MM.1S (cell line): ENCODE measurements at regions not wholly inside any gene's neighbourhood (a gene's known extent, or its start where the extent isn't known, plus 50 kb on each side); places are given as distances from the start of the nearest gene placed in this dataset.

ENCODE experiments used
- DNase-seq: peaks from one replicate; pipeline ENCODE4 v3.0.0-alpha.2; 2015
- H2AFZ ChIP-seq: fragments of 300-600 bp; sonication (generic); 2 replicates; pipeline ENCODE4 v1.6.0; 2016; ENCODE audit warnings: antibody characterized with exemption, low read length
- H3F3A ChIP-seq: fragments of 300-600 bp; sonication (generic); 2 replicates; pipeline ENCODE4 v1.6.1; 2016; ENCODE audit warnings: mild to moderate bottlenecking, antibody characterized with exemption, low read length, moderate library complexity, mixed read lengths; ENCODE audit not compliant: insufficient read depth
- H3K27ac ChIP-seq: fragments of 300-600 bp; sonication (generic); 2 replicates; pipeline ENCODE4 v1.5.1; 2016; ENCODE audit warnings: mild to moderate bottlenecking, low read length
- H3K27me3 ChIP-seq: fragments of 300-600 bp; sonication (generic); replicated peaks from 2 replicates; pipeline ENCODE4 v1.6.0; 2016; ENCODE audit warnings: low read length; ENCODE audit not compliant: insufficient read depth
- H3K36me3 ChIP-seq: fragments of 300-600 bp; sonication (generic); replicated peaks from 2 replicates; pipeline ENCODE4 v1.6.1; 2016; ENCODE audit warnings: mild to moderate bottlenecking, low read length, mixed read lengths; ENCODE audit not compliant: insufficient read depth
- H3K4me1 ChIP-seq: fragments of 300-600 bp; sonication (generic); 2 replicates; pipeline ENCODE4 v1.6.1; 2016; ENCODE audit warnings: low read length, mixed read lengths
- H3K4me2 ChIP-seq: fragments of 300-600 bp; sonication (generic); 2 replicates; pipeline ENCODE4 v1.6.0; 2016; ENCODE audit warnings: low read depth, low read length
- H3K4me3 ChIP-seq: fragments of 300-600 bp; sonication (generic); 2 replicates; pipeline ENCODE4 v1.5.1; 2016; ENCODE audit warnings: low read length, mixed read lengths
- H3K79me2 ChIP-seq: fragments of 300-600 bp; sonication (generic); 2 replicates; pipeline ENCODE4 v1.6.1; 2016; ENCODE audit warnings: mixed run types, low read length, mixed read lengths
- H3K9ac ChIP-seq: fragments of 300-600 bp; sonication (generic); 2 replicates; pipeline ENCODE4 v1.6.1; 2016; ENCODE audit warnings: low read length, mixed read lengths
- H3K9me2 ChIP-seq: fragments of 300-600 bp; sonication (generic); replicated peaks from 2 replicates; pipeline ENCODE4 v1.6.1; 2016; ENCODE audit warnings: mild to moderate bottlenecking, low read length, mixed read lengths; ENCODE audit not compliant: insufficient read depth
- H3K9me3 ChIP-seq: fragments of 300-600 bp; sonication (generic); replicated peaks from 2 replicates; pipeline ENCODE4 v1.6.1; 2016; ENCODE audit warnings: mild to moderate bottlenecking, low read length, mixed read lengths; ENCODE audit not compliant: insufficient read depth
- H4K20me1 ChIP-seq: fragments of 300-600 bp; sonication (generic); 2 replicates; pipeline ENCODE4 v1.6.1; 2016; ENCODE audit warnings: mild to moderate bottlenecking, low read length, moderate library complexity, mixed read lengths; ENCODE audit not compliant: insufficient read depth
- CTCF ChIP-seq: fragments of 300-600 bp; sonication (generic); IDR thresholded peaks from 2 replicates; pipeline ENCODE4 v1.5.1; 2016; ENCODE audit warnings: antibody characterized with exemption, low read length, mixed read lengths
- EZH2 ChIP-seq: fragments of 300-600 bp; sonication (generic); optimal IDR thresholded peaks from 2 replicates; pipeline ENCODE3; 2017; ENCODE audit warnings: low read depth, mild to moderate bottlenecking, antibody characterized with exemption, low read length, mixed read lengths
- EZH2phosphoT487 ChIP-seq: fragments of 300-600 bp; sonication (generic); IDR thresholded peaks from 2 replicates; pipeline ENCODE4 v1.6.1; 2018; ENCODE audit warnings: antibody characterized with exemption, low read length

- TF ChIP-seq CTCF: no peak
- TF ChIP-seq EZH2: no peak
- no peak for TF ChIP-seq EZH2phosphoT487
- Histone ChIP-seq H3K4me3 (no peak overlapping the region), H3K9me3 (no peaks in the 10 kb centered on the region), H3K79me2 (no peaks in the 10 kb centered on the region), H3K9ac (no peak overlapping the region), H3K4me1 (no peaks in the 10 kb centered on the region), H3K27ac (no peak overlapping the region), H3K27me3 (no peaks in the 10 kb centered on the region), H3K4me2 (no peak overlapping the region), H4K20me1 (no peaks in the 10 kb centered on the region), H2AFZ (no peak overlapping the region), H3K9me2 (no peaks in the 10 kb centered on the region), H3K36me3 (no peaks in the 10 kb centered on the region), H3F3A (no peaks in the 10 kb centered on the region)
- no peak for DNase-seq
These were observed 78.3 kb upstream of the NEK6 start for GRCh38 chr9:124179196-124180071.

- H3K9me3 ChIP-seq: no peaks in the 10 kb centered on the region
- no peaks in the 10 kb centered on the region for H3K36me3 ChIP-seq
- no peak overlapping the region for H3K4me3 ChIP-seq
- TF ChIP-seq EZH2 (no peak), CTCF (no peak), EZH2phosphoT487 (no peak)
- no peak overlapping the region for H3K27ac ChIP-seq
- H3K4me1 ChIP-seq: no peaks in the 10 kb centered on the region
- no peaks in the 10 kb centered on the region for H3K27me3 ChIP-seq
- DNase-seq: no peak
- no peak overlapping the region for H3K4me2 ChIP-seq
- H3K9ac ChIP-seq: no peak overlapping the region
- no peaks in the 10 kb centered on the region for H3K79me2 ChIP-seq
- H3F3A ChIP-seq: no peaks in the 10 kb centered on the region
- H3K9me2 ChIP-seq: no peaks in the 10 kb centered on the region
- H4K20me1 ChIP-seq: no peaks in the 10 kb centered on the region
- H2AFZ ChIP-seq: no peak overlapping the region
These were observed 77.2 kb upstream of the NEK6 start for GRCh38 chr9:124180557-124180956.

GRCh38 chr9:124182741-124183140 lies 75.0 kb upstream of the NEK6 start:
- Histone ChIP-seq H3K79me2 (no peaks in the 10 kb centered on the region), H3K9me2 (no peaks in the 10 kb centered on the region), H2AFZ (no peak overlapping the region), H3K36me3 (no peaks in the 10 kb centered on the region), H4K20me1 (no peaks in the 10 kb centered on the region), H3K27ac (no peak overlapping the region), H3K9me3 (no peaks in the 10 kb centered on the region), H3K4me2 (no peak overlapping the region), H3K4me1 (no peaks in the 10 kb centered on the region), H3K27me3 (no peaks in the 10 kb centered on the region), H3K4me3 (no peak overlapping the region), H3F3A (no peaks in the 10 kb centered on the region), H3K9ac (no peak overlapping the region)
- no peak for DNase-seq
- TF ChIP-seq CTCF (no peak), EZH2phosphoT487 (no peak), EZH2 (no peak)
